ENCODE measurements at regions not wholly inside any gene's neighbourhood (a gene's known extent, or its start where the extent isn't known, plus 50 kb on each side); places are given as distances from the start of the nearest gene placed in this dataset.
"Not testable (repeated sequence)": the region's sequence is repeated elsewhere in the genome, so short reads cannot be mapped to it uniquely, and the experiment has no call there.

GRCh38 chr12:83250866-83251265 is 564.2 kb downstream of the TMTC2 start:
- Histone ChIP-seq H3K4me1 (no peaks in the 10 kb centered on the region), H3K27ac (no peak overlapping the region), H3K4me2 (no peak overlapping the region), H3K9me3 (no peaks in the 10 kb centered on the region), H3K4me3 (no peak overlapping the region)
- FAIRE-seq, result no peak
- no peak for DNase-seq (ENCODE audit: low read depth in 1 of 2, low spot score in 1 of 2)
- no peak for TF ChIP-seq FOXS1 (CRISPR knock-in tag; IDR thresholded peaks at IDR 0.05)
- TF ChIP-seq FOSL2 (IDR thresholded peaks at IDR 0.05), result no peak
- no peak for TF ChIP-seq FOSL2 (CRISPR knock-in tag; IDR thresholded peaks at IDR 0.05)
- peak; percentile 88 for TF ChIP-seq MAFK (IDR thresholded peaks at IDR 0.05; ENCODE audit: partially characterized antibody)
- no peak for TF ChIP-seq HDAC2 (IDR thresholded peaks at IDR 0.05)
- no peak for TF ChIP-seq HMGXB4 (CRISPR knock-in tag; IDR thresholded peaks at IDR 0.05; ENCODE audit: borderline replicate concordance)
- ChIA-PET CTCF (no interaction called here), POLR2A (no interaction called here)
- 26% methylated on average over 1 of the region's 1 CpG for WGBS (ENCODE audit: missing lambda C conversion rate)
- no peak for ATAC-seq

GRCh38 chr12:83245156-83245555 is 558.5 kb downstream of the TMTC2 start:
- 6% methylated on average over 3 of the region's 3 CpGs for WGBS (ENCODE audit: missing lambda C conversion rate)
- POLR2A ChIA-PET, result no interaction called here
- CTCF ChIA-PET, result no interaction called here
- no peak for TF ChIP-seq E2F6 (IDR thresholded peaks at IDR 0.05; ENCODE audit: borderline replicate concordance, low read depth)
- TF ChIP-seq FOSB (CRISPR knock-in tag; IDR thresholded peaks at IDR 0.05), result no peak
- no peak for TF ChIP-seq RAD21 (conservative IDR thresholded peaks at IDR 0.05 in 1 of 2, IDR thresholded peaks at IDR 0.05 in 1 of 2)
- no peak for TF ChIP-seq CBX8 (IDR thresholded peaks at IDR 0.05)
- no peak for TF ChIP-seq NFE2L2 (conservative IDR thresholded peaks at IDR 0.05; ENCODE audit: low read length)
- TF ChIP-seq PHF8 (IDR thresholded peaks at IDR 0.05; ENCODE audit: borderline replicate concordance, low read depth), result no peak
- no peak for TF ChIP-seq TFCP2L1 (CRISPR knock-in tag; IDR thresholded peaks at IDR 0.05)
- no peak for TF ChIP-seq MAFK (IDR thresholded peaks at IDR 0.05; ENCODE audit: partially characterized antibody)
- no peak for TF ChIP-seq RNF2 (IDR thresholded peaks at IDR 0.05; ENCODE audit: borderline replicate concordance, low read depth)
- no peak for TF ChIP-seq USF2 (IDR thresholded peaks at IDR 0.05)
- TF ChIP-seq RARB (CRISPR knock-in tag; IDR thresholded peaks at IDR 0.05), result no peak
- no peak for TF ChIP-seq BCL3 (IDR thresholded peaks at IDR 0.05)
- DNase-seq (ENCODE audit: low read depth in 1 of 2, low spot score in 1 of 2) (no peak), FAIRE-seq (no peak), ATAC-seq (no peak)
- Histone ChIP-seq H3K27ac (no peak overlapping the region), H3K4me2 (no peak overlapping the region), H3K4me1 (no peaks in the 10 kb centered on the region), H3K4me3 (no peak overlapping the region), H3K9me3 (no peaks in the 10 kb centered on the region)

GRCh38 chr12:83244001-83244400 is 557.3 kb downstream of the TMTC2 start:
- TF ChIP-seq JUN (IDR thresholded peaks at IDR 0.05), result no peak
- no peak for TF ChIP-seq TP53 (CRISPR knock-in tag; IDR thresholded peaks at IDR 0.05)
- TF ChIP-seq ZSCAN20 (CRISPR knock-in tag; IDR thresholded peaks at IDR 0.05), result no peak
- no peak for TF ChIP-seq GATA3 (IDR thresholded peaks at IDR 0.05; ENCODE audit: borderline replicate concordance)
- Histone ChIP-seq H3K4me3 (no peak overlapping the region), H3K4me2 (no peak overlapping the region), H3K27ac (no peak overlapping the region), H3K4me1 (no peaks in the 10 kb centered on the region), H3K9me3 (no peaks in the 10 kb centered on the region)
- CTCF ChIA-PET, result interaction anchor here (0.7 kb wide), 1 partner anchor 558 kb away, joined by 3 read pairs; no protein-coding TSS in a partner anchor
- DNase-seq (ENCODE audit: low read depth in 1 of 2, low spot score in 1 of 2), result no peak
- FAIRE-seq, result no peak
- POLR2A ChIA-PET, result no interaction called here
- no peak for ATAC-seq

- H3K27ac ChIP-seq; FAIRE-seq; DNase-seq (ENCODE audit: low read depth in 1 of 2, low spot score in 1 of 2); H3K4me1 ChIP-seq; ATAC-seq; POLR2A ChIA-PET; CTCF ChIA-PET; H3K4me2 ChIP-seq; H3K4me3 ChIP-seq; H3K9me3 ChIP-seq: not testable (repeated sequence)
Observed at GRCh38 chr12:83233987-83234386, 547.3 kb downstream of the TMTC2 start.

GRCh38 chr12:83226960-83227359 is 540.3 kb downstream of the TMTC2 start:
- H3K4me2 ChIP-seq; CTCF ChIA-PET; H3K4me3 ChIP-seq; H3K27ac ChIP-seq; ATAC-seq; H3K9me3 ChIP-seq; H3K4me1 ChIP-seq; FAIRE-seq; POLR2A ChIA-PET; DNase-seq (ENCODE audit: low read depth in 1 of 2, low spot score in 1 of 2): not testable (repeated sequence)

Measured in A549 (cell line).